Activated naive CD4-positive, alpha-beta T cell treated with anti-CD3 and anti-CD28 coated beads, Interleukin-2, amount 50 U/mL, for 72 hours (primary cell): ENCODE measurements at regions not wholly inside any gene's neighbourhood (a gene's known extent, or its start where the extent isn't known, plus 50 kb on each side); places are given as distances from the start of the nearest gene placed in this dataset.

Experiments used
- ATAC-seq, 2 donors: fragments of 150-1000 bp; cut with Tn5 transposase; 2 replicates each; pipeline ENCODE4 v1.10.0; 2021; ENCODE audit warnings: mild to moderate bottlenecking in 2 of 2, moderate library complexity in 2 of 2
- DNase-seq, 2 donors: peaks; one replicate each; pipeline ENCODE4 v3.0.0; 2021 to 2022; ENCODE audit warnings: low spot score in 2 of 2
- H3K27ac Mint-ChIP-seq, 2 donors: one replicate each; pipeline ENCODE4 v1.8.0; 2022; ENCODE audit warnings: mild to moderate bottlenecking in 2 of 2, mixed read lengths in 2 of 2
- H3K36me3 Mint-ChIP-seq, 2 donors: one replicate each; pipeline ENCODE4 v1.8.0; 2022; ENCODE audit warnings: mixed read lengths in 2 of 2
- H3K9me3 Mint-ChIP-seq, 2 donors: one replicate each; pipeline ENCODE4 v1.8.0; 2022; ENCODE audit warnings: mixed read lengths in 2 of 2

- Mint-ChIP-seq H3K36me3 (peaks cover 0 to 6% of the 10 kb centered on the region in 2 donors), H3K9me3 (peaks cover 3 to 17% of the 10 kb centered on the region in 2 donors), H3K27ac (no peak overlapping the region)
- ATAC-seq (no peak), DNase-seq (no peak)
Measured at GRCh38 chr20:11796026-11796425, 121.7 kb upstream of the BTBD3 start.

GRCh38 chr20:11797156-11797555 is 120.5 kb upstream of the BTBD3 start:
- Mint-ChIP-seq H3K36me3 (peaks cover 0 to 5% of the 10 kb centered on the region in 2 donors), H3K27ac (no peak overlapping the region), H3K9me3 (peaks cover 3 to 11% of the 10 kb centered on the region in 2 donors)
- ATAC-seq: no peak
- no peak for DNase-seq

- H3K27ac Mint-ChIP-seq: no peak overlapping the region
- H3K36me3 Mint-ChIP-seq: no peaks in the 10 kb centered on the region
- peaks cover 8 to 13% of the 10 kb centered on the region in 2 donors for H3K9me3 Mint-ChIP-seq
- DNase-seq: no peak
- ATAC-seq: no peak
Measured at GRCh38 chr20:11799281-11799684, 118.4 kb upstream of the BTBD3 start.

- Mint-ChIP-seq H3K27ac (no peak overlapping the region), H3K36me3 (no peaks in the 10 kb centered on the region), H3K9me3 (peaks cover 5 to 14% of the 10 kb centered on the region in 2 donors)
Measured at GRCh38 chr20:11807054-11808048, 110.3 kb upstream of the BTBD3 start.

GRCh38 chr20:11808841-11809240 is 108.9 kb upstream of the BTBD3 start:
- Mint-ChIP-seq H3K36me3 (no peaks in the 10 kb centered on the region), H3K9me3 (peaks cover 1 to 9% of the 10 kb centered on the region in 2 donors), H3K27ac (no peak overlapping the region)
- ATAC-seq (no peak), DNase-seq (no peak)

More at GRCh38 chr20:11807054-11808048, 110.3 kb upstream of the BTBD3 start:
- no peak for DNase-seq
- ATAC-seq: no peak

GRCh38 chr20:11810311-11811083 is 107.2 kb upstream of the BTBD3 start:
- no peak for ATAC-seq
- no peaks in the 10 kb centered on the region for H3K36me3 Mint-ChIP-seq
- H3K27ac Mint-ChIP-seq: no peak overlapping the region
- DNase-seq: no peak
- H3K9me3 Mint-ChIP-seq: peaks cover 0 to 8% of the 10 kb centered on the region in 2 donors

- Mint-ChIP-seq H3K36me3 (no peaks in the 10 kb centered on the region), H3K27ac (no peak overlapping the region), H3K9me3 (peaks cover 0 to 3% of the 10 kb centered on the region in 2 donors)
- ATAC-seq (no peak), DNase-seq (no peak)
Measured at GRCh38 chr20:11813106-11813890, 104.4 kb upstream of the BTBD3 start.

GRCh38 chr20:11814267-11814666 is 103.4 kb upstream of the BTBD3 start:
- Mint-ChIP-seq H3K27ac (no peak overlapping the region), H3K36me3 (no peaks in the 10 kb centered on the region), H3K9me3 (peaks cover 0 to 7% of the 10 kb centered on the region in 2 donors)
- no peak for ATAC-seq
- no peak for DNase-seq

- ATAC-seq: no peak
Measured at GRCh38 chr20:11820838-11821237, 96.9 kb upstream of the BTBD3 start.

GRCh38 chr20:11822540-11822794 is 95.2 kb upstream of the BTBD3 start:
- DNase-seq: no peak
- Mint-ChIP-seq H3K36me3 (peaks cover 0 to 3% of the 10 kb centered on the region in 2 donors), H3K9me3 (peaks cover 0 to 7% of the 10 kb centered on the region in 2 donors), H3K27ac (no peak overlapping the region)
- ATAC-seq: no peak

More at GRCh38 chr20:11820838-11821237, 96.9 kb upstream of the BTBD3 start:
- no peak overlapping the region for H3K27ac Mint-ChIP-seq
- no peak for DNase-seq
- peaks cover 0 to 3% of the 10 kb centered on the region in 2 donors for H3K9me3 Mint-ChIP-seq
- no peaks in the 10 kb centered on the region for H3K36me3 Mint-ChIP-seq

- DNase-seq (no peak), ATAC-seq (no peak)
- peaks cover 0 to 8% of the 10 kb centered on the region in 2 donors for H3K36me3 Mint-ChIP-seq
- peaks cover 0 to 7% of the 10 kb centered on the region in 2 donors for H3K9me3 Mint-ChIP-seq
- H3K27ac Mint-ChIP-seq: no peak overlapping the region
Measured at GRCh38 chr20:11826334-11826733, 91.4 kb upstream of the BTBD3 start.

- H3K36me3 Mint-ChIP-seq: peaks cover 0 to 5% of the 10 kb centered on the region in 2 donors
- DNase-seq (no peak), ATAC-seq (no peak)
- H3K27ac Mint-ChIP-seq: no peak overlapping the region
- H3K9me3 Mint-ChIP-seq: peaks cover 0 to 4% of the 10 kb centered on the region in 2 donors
Measured at GRCh38 chr20:11832397-11832796, 85.3 kb upstream of the BTBD3 start.

GRCh38 chr20:11832851-11833250 is 84.8 kb upstream of the BTBD3 start:
- Mint-ChIP-seq H3K9me3 (peaks cover 0 to 4% of the 10 kb centered on the region in 2 donors), H3K36me3 (peaks cover 0 to 4% of the 10 kb centered on the region in 2 donors), H3K27ac (no peak overlapping the region)
- no peak for DNase-seq
- ATAC-seq: no peak

GRCh38 chr20:11833825-11834224 is 83.9 kb upstream of the BTBD3 start:
- ATAC-seq (no peak), DNase-seq (no peak)
- Mint-ChIP-seq H3K27ac (no peak overlapping the region), H3K9me3 (peaks cover 0 to 4% of the 10 kb centered on the region in 2 donors), H3K36me3 (peaks cover 0 to 4% of the 10 kb centered on the region in 2 donors)

- Mint-ChIP-seq H3K27ac (no peak overlapping the region), H3K36me3 (no peaks in the 10 kb centered on the region), H3K9me3 (peaks cover 4 to 12% of the 10 kb centered on the region in 2 donors)
- ATAC-seq: no peak
- no peak for DNase-seq
Measured at GRCh38 chr20:11838076-11838636, 79.5 kb upstream of the BTBD3 start.

- no peak for ATAC-seq
- DNase-seq: no peak
Measured at GRCh38 chr20:11841972-11842461, 75.7 kb upstream of the BTBD3 start.

More at GRCh38 chr20:11841972-11842461, 75.7 kb upstream of the BTBD3 start:
- Mint-ChIP-seq H3K36me3 (no peaks in the 10 kb centered on the region), H3K27ac (no peak overlapping the region), H3K9me3 (peaks cover 12 to 16% of the 10 kb centered on the region in 2 donors)
